ENCODE measurements at regions not wholly inside any gene's neighbourhood (a gene's known extent, or its start where the extent isn't known, plus 50 kb on each side); places are given as distances from the start of the nearest gene placed in this dataset.

GRCh38 chr3:106035619-106036018 lies 166.8 kb upstream of the CBLB start:
- no peak for TF ChIP-seq EZH2phosphoT487 (IDR thresholded peaks at IDR 0.05; ENCODE audit: borderline replicate concordance, low read depth)
- no peak for TF ChIP-seq CTCF (IDR thresholded peaks at IDR 0.05)
- no peak for TF ChIP-seq YY1 (IDR thresholded peaks at IDR 0.05; ENCODE audit: low read depth)
- no peak for TF ChIP-seq MAX (IDR thresholded peaks at IDR 0.05; ENCODE audit: low read depth)
- TF ChIP-seq IRF3 (IDR thresholded peaks at IDR 0.05; ENCODE audit: low read depth, low read length), result no peak
- no peak for TF ChIP-seq EP300 (IDR thresholded peaks at IDR 0.05; ENCODE audit: borderline replicate concordance in 1 of 2, low read depth in 1 of 2, low read length in 1 of 2)
- TF ChIP-seq RFX5 (IDR thresholded peaks at IDR 0.05; ENCODE audit: low read length), result no peak
- TF ChIP-seq SMC3 (IDR thresholded peaks at IDR 0.05; ENCODE audit: low read depth, low read length), result no peak
- no peak for TF ChIP-seq RAD21 (IDR thresholded peaks at IDR 0.05; ENCODE audit: low read length)
- no peak for TF ChIP-seq REST (IDR thresholded peaks at IDR 0.05; ENCODE audit: low read depth, low read length)
- TF ChIP-seq JUND (IDR thresholded peaks at IDR 0.05), result no peak
- no peak for TF ChIP-seq CHD2 (IDR thresholded peaks at IDR 0.05; ENCODE audit: low read length, partially characterized antibody)
- TF ChIP-seq USF2 (IDR thresholded peaks at IDR 0.05; ENCODE audit: borderline replicate concordance, low read depth, low read length), result no peak
- TF ChIP-seq GABPA (IDR thresholded peaks at IDR 0.05; ENCODE audit: low read depth), result no peak

All from SK-N-SH (cell line).